Tibial nerve (tissue), 4 donors: ENCODE measurements at regions not wholly inside any gene's neighbourhood (a gene's known extent, or its start where the extent isn't known, plus 50 kb on each side); places are given as distances from the start of the nearest gene placed in this dataset.

Experiments
- CTCF ChIP-seq, 5 experiments: fragments of 200-600 bp in 3 of 5; fragments of 450-650 bp in 2 of 5; sonication (generic) in 3 of 5; IDR thresholded peaks; one replicate each; pipeline ENCODE4 v1.5.1; 2016 to 2019; ENCODE audit warnings: antibody characterized with exemption in 5 of 5, mild to moderate bottlenecking in 3 of 5, moderate library complexity in 2 of 5
- EP300 ChIP-seq, 2 donors: sonication (generic); formaldehyde crosslinking; IDR thresholded peaks; one replicate each; pipeline ENCODE4 v1.6.1; 2017; ENCODE audit warnings: antibody characterized with exemption in 2 of 2, mild to moderate bottlenecking in 1 of 2
- POLR2A ChIP-seq, 2 donors: fragments of 450-650 bp; IDR thresholded peaks; one replicate each; pipeline ENCODE4 v1.6.1; 2017; ENCODE audit warnings: antibody characterized with exemption in 2 of 2, mild to moderate bottlenecking in 2 of 2, moderate library complexity in 2 of 2

GRCh38 chr4:140247237-140247636 lies 93.3 kb upstream of the MAML3 start:
- TF ChIP-seq CTCF (IDR thresholded peaks at IDR 0.05) (no peak), POLR2A (IDR thresholded peaks at IDR 0.05) (no peak), EP300 (IDR thresholded peaks at IDR 0.05) (no peak)
